ENCODE measurements at regions not wholly inside any gene's neighbourhood (a gene's known extent, or its start where the extent isn't known, plus 50 kb on each side); places are given as distances from the start of the nearest gene placed in this dataset.

- FAIRE-seq (no peak), DNase-seq (ENCODE audit: extremely low read depth in 1 of 4, low spot score in 3 of 4) (no peak), ATAC-seq (no peak)
- Histone ChIP-seq H3K79me2 (ENCODE audit: control insufficient read depth, insufficient read depth, low read length) (no peaks in the 10 kb centered on the region), H3K27me3 (ENCODE audit: control insufficient read depth in 2 of 2, insufficient read depth in 2 of 2, low read length in 2 of 2) (no peaks in the 10 kb centered on the region), H3K36me3 (ENCODE audit: control insufficient read depth, insufficient read depth, low read length) (no peaks in the 10 kb centered on the region), H2AFZ (ENCODE audit: low read depth, low read length) (no peak overlapping the region), H3K4me1 (replicated peaks in 1 of 2; ENCODE audit: control insufficient read depth in 2 of 2, insufficient read depth in 2 of 2, low read length in 2 of 2) (no peaks in the 10 kb centered on the region), H3K9ac (ENCODE audit: insufficient read depth in 1 of 2, low read depth in 2 of 2, low read length in 2 of 2) (no peak overlapping the region), H3K9me1 (ENCODE audit: control insufficient read depth, insufficient read depth, low read length) (no peaks in the 10 kb centered on the region), H3K9me3 (replicated peaks; ENCODE audit: control insufficient read depth, insufficient read depth, low read depth, low read length) (no peaks in the 10 kb centered on the region), H3K4me2 (ENCODE audit: insufficient read depth, low read length) (no peak overlapping the region), H4K20me1 (replicated peaks; ENCODE audit: control insufficient read depth, insufficient read depth, low read length) (no peaks in the 10 kb centered on the region), H3K27ac (ENCODE audit: extremely low read depth, low read depth, low read length) (no peak overlapping the region), H3K4me3 (no peak overlapping the region)
- CTCF ChIA-PET (ENCODE audit: low intra/inter-chr PET ratio) = no interaction called here
- TF ChIP-seq ZBTB2 (IDR thresholded peaks at IDR 0.05) (no peak), SMARCB1 (IDR thresholded peaks at IDR 0.05; ENCODE audit: insufficient read length, low read depth) (no peak), CREB3L1 (IDR thresholded peaks at IDR 0.05; ENCODE audit: borderline replicate concordance, low read depth) (no peak), ADNP (tag; IDR thresholded peaks at IDR 0.05) (no peak), ZSCAN29 (IDR thresholded peaks at IDR 0.05) (no peak), ZNF354B (CRISPR knock-in tag; IDR thresholded peaks at IDR 0.05) (no peak), ELF4 (CRISPR knock-in tag; IDR thresholded peaks at IDR 0.05) (no peak), ZNF316 (IDR thresholded peaks at IDR 0.05) (no peak), NBN (IDR thresholded peaks at IDR 0.05; ENCODE audit: low read depth) (no peak), SNIP1 (IDR thresholded peaks at IDR 0.05; ENCODE audit: low read depth) (no peak), TFAP4 (CRISPR knock-in tag; IDR thresholded peaks at IDR 0.05; ENCODE audit: borderline replicate concordance) (no peak)
- TF ChIP-seq, protein P1, sequence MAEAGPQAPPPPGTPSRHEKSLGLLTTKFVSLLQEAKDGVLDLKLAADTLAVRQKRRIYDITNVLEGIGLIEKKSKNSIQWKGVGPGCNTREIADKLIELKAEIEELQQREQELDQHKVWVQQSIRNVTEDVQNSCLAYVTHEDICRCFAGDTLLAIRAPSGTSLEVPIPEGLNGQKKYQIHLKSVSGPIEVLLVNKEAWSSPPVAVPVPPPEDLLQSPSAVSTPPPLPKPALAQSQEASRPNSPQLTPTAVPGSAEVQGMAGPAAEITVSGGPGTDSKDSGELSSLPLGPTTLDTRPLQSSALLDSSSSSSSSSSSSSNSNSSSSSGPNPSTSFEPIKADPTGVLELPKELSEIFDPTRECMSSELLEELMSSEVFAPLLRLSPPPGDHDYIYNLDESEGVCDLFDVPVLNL (CRISPR knock-in tag; IDR thresholded peaks at IDR 0.05; ENCODE audit: low read depth) = no peak
- TF ChIP-seq, protein P2, sequence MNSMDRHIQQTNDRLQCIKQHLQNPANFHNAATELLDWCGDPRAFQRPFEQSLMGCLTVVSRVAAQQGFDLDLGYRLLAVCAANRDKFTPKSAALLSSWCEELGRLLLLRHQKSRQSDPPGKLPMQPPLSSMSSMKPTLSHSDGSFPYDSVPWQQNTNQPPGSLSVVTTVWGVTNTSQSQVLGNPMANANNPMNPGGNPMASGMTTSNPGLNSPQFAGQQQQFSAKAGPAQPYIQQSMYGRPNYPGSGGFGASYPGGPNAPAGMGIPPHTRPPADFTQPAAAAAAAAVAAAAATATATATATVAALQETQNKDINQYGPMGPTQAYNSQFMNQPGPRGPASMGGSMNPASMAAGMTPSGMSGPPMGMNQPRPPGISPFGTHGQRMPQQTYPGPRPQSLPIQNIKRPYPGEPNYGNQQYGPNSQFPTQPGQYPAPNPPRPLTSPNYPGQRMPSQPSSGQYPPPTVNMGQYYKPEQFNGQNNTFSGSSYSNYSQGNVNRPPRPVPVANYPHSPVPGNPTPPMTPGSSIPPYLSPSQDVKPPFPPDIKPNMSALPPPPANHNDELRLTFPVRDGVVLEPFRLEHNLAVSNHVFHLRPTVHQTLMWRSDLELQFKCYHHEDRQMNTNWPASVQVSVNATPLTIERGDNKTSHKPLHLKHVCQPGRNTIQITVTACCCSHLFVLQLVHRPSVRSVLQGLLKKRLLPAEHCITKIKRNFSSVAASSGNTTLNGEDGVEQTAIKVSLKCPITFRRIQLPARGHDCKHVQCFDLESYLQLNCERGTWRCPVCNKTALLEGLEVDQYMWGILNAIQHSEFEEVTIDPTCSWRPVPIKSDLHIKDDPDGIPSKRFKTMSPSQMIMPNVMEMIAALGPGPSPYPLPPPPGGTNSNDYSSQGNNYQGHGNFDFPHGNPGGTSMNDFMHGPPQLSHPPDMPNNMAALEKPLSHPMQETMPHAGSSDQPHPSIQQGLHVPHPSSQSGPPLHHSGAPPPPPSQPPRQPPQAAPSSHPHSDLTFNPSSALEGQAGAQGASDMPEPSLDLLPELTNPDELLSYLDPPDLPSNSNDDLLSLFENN (IDR thresholded peaks at IDR 0.05; ENCODE audit: low read depth in 2 of 2, low read length in 2 of 2) = no peak
- POLR2A ChIA-PET = no interaction called here
- 0% methylated on average over 3 of the region's 3 CpGs for WGBS (ENCODE audit: insufficient coverage, low coverage, missing lambda C conversion rate)
- intact Hi-C loops (cut with micrococcal nuclease) (no loop called here), in situ Hi-C loops (cut with MboI) (no loop called here)
- no TSS peak for BruUV-seq (replicated peaks)
Observed at GRCh38 chr6:153944201-153944600, 94.8 kb upstream of the OPRM1 start.
